Amygdala (tissue), 56 donors: ENCODE measurements at regions not wholly inside any gene's neighbourhood (a gene's known extent, or its start where the extent isn't known, plus 50 kb on each side); places are given as distances from the start of the nearest gene placed in this dataset.
"Not testable (repeated sequence)": the region's sequence is repeated elsewhere in the genome, so short reads cannot be mapped to it uniquely, and the experiment has no call there.

Experiments used
- DNase-seq, 56 donors: peaks; one replicate each; lab custom pipeline; 2025; lab: John Stamatoyannopoulos, UW

DNA sequence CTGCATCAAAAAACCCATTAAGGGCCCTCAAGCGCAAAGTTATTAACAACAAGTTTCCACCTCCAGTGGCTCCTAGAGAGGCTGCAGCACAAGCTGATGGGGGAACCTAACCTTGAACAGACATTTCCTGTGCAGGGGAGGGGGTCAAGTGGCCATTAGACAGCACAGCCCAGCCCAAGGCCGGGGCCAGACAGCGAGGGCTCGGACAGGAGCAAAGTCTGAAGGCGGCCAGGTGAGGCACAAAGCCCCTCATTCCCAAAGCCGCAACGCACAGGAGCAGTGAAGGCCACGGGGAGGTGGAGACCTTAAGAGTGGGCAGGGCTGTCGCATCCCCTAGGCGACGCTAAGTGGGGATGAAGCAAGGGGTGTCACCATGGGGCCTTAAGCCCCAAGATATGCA is 73.2 kb upstream of the ZNF746 start:
- no peak for DNase-seq

DNA sequence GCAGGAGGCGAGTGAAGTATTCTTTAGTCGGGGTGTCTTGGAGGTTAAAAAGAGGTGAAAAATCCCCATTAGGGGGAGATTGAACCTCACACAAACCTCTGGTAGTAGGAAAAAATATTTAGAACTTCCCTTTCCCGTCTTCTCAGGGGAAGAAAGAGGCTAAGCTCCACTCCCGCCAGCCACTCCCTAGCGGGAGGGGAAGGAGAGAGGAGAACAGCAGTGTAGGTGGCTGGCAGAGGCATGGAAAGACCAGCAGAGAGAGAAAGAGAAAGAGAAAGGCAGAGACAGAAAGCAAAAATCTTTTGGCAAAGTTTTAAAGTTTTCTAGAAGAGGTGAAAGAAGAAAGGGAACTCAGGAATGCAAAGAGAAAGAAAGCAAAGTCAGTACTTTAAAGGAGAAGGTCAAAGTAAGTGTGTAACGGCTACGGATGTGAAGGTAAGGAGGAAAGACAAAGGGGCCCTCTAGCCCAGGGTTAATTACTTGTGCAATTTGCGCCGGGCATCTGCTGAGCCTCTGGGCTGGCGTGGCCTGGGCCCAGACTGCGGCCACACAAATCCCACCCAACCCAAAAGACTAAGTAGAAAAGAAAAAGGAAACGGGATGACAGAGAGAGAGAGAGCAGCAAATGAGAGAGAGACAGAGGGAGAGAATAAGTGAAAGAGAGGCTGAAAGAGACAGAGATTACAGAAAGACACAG is 72.3 kb upstream of the ZNF746 start:
- DNase-seq, result no peak

DNA sequence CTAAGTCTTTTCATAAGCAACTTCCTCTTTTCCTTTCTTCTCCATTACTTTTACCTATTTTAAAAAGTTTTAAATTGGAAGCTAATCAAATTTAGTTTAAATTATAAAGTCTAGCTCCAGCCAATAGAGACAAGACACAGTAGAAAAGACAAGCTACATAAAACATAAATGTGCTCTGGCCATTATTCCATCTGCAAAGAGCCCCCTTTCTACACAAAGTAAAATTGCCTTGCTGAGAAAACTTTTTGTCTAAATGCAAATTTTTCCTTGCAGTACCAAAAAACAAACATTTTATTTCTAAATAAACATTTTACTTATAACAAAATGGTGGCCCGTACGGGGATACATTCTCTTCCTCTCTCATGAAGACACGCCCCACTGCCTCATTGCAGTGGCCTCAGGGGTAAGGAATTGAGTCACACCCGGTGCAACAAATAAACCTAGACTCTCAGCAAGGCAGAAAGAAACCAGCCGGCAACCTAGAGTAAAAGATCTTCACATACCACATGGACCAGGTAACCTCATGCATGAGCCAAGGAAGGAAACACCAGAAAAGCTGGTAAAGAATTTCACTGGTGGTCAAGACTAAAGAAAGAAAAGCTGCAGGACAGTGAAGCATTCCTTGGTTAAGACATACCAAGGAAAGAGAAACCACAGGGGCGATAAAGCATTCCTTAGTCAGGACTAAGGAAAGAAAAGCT is 71.6 kb upstream of the ZNF746 start:
- DNase-seq, result no peak

DNA sequence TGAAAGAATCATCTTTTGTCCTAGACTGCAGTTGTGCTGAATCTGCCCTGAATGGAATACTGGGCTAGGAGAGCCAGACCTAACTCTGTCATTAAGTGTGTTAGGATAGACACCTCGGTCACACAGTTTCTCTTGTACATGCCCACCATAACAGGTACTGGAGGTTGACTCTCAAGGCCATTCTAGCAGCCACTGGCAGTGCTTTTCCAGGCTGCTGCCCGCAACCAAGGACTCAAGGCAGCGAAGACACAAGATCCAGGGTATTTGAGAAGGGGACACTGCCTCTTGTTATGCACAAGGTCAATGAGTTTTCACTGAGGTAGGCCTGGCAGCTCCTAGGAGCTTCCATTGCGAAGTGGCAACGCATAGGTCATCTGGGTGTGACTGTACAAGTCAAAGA is 70.6 kb upstream of the ZNF746 start:
- DNase-seq, result no peak

DNA sequence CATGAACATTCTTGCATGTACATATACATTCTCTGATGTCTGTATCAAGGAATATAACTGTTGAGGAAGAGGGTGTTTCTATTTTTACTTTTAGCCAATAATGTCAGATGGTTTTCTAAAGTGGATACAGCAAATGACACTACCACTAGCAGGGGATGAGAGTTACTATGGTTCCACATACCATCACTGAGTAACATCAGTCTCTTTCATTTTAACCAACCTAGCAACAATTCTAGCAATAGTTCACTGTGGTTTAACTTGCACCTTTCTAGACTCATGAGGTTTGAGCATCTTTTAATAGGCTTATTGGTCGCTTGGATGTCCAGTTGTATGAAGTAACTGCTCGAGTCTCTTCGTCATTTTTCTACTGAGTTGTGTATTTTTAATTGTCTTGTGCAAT is 68.5 kb upstream of the ZNF746 start:
- DNase-seq, result no peak

DNA sequence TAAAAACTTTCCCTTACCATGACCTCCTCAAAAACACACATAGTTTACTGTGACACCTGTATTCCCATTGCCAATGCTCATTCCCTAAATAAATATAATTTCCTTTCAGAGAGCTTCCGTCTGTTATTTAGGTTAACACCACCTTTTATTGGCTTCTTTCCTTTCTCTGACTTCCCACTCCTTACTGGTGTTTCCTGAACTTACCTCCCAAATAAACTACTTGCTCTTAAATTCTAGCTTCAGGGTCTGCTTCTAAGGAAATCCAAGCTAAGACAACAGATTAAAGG is 67.4 kb upstream of the ZNF746 start:
- no peak for DNase-seq

DNA sequence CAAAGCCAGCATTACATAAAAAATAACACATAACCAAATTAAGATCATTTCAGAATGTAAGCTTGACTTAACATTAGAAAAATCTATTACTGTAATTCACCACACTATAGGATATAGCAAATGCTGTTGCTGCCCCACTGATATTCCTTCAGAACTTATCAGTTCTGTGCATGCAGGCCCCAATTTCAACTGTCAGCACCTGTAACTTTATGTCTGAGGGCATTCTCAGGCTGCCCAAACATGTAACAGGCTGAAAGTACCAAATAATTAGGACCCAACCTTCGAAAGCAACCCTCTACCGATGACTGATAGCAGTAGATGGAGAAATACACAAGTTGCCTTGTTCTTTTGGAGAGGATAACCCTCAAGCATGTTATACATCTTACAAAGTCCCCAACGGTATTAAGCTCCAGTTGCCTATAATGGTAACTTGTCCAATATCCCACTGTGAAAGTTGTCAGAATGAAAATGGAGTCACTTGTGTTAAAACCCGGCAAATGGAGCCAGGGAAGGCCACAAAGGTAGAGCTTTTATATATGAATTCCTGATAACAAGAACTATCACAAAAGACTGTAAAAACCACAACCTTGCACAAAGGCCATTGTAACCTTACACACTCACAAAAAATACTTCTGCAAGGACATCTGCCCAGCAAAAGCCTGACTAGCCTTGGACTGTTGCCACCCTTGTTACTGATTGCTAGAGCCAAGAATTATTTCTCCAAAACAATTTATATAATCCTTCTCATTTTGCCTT is 66.9 kb upstream of the ZNF746 start:
- DNase-seq, result no peak

DNA sequence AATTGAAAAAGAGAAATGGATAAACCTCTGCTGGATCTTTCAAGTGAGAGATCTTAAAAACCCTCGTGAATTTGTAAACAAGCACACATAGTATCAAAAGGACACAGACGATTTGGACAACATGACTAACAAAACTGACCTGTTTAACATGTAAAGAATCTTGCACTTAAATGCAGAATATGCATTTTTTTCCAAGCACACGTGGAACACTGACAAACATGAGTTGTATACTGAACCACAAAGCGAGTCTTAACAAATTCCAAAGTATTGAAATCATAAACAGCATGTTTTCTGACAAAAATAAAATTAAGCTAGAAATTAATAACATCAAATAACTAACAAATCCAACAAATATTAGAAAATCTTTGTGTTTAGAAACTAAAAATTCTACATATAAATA is 65.0 kb upstream of the ZNF746 start:
- no peak for DNase-seq

DNA sequence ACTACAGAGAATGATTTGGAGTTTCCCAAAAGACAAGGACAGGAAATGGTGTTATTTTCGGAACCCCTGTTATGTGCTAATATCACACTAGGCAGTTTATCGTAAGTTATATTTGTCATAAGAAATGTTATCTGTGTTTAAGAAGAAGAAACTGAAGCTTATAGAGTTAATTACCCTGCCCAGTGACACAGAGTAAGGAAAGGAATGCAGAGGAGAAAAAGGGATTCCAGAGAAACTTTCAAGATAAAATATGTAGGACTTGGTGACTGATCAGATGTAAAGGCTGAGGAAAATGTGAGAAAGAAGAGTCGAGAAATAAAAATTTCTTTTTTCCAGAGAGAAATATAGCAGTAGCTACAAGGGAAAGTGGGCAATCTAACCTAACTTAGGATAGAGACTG is 63.5 kb upstream of the ZNF746 start:
- no peak for DNase-seq

DNA sequence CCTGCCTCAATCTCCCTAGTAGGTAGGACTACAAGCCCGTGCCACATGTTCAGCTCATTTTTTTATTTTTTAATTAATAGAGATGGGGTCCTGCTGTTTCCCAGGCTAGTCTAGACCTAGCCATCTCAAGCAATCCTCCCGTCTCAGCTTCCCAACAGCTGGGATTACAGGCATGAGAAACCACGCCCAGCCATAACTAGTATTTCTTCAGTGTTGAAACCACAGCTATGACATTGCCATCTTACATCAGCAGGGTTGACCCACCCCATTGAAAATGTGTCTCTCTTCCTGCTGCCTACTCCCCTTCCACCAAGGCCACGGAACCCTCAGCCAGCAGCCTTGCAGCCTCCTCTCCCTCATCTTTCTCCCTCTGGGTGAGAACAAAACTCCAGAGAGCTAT is 62.1 kb upstream of the ZNF746 start:
- no peak for DNase-seq

DNA sequence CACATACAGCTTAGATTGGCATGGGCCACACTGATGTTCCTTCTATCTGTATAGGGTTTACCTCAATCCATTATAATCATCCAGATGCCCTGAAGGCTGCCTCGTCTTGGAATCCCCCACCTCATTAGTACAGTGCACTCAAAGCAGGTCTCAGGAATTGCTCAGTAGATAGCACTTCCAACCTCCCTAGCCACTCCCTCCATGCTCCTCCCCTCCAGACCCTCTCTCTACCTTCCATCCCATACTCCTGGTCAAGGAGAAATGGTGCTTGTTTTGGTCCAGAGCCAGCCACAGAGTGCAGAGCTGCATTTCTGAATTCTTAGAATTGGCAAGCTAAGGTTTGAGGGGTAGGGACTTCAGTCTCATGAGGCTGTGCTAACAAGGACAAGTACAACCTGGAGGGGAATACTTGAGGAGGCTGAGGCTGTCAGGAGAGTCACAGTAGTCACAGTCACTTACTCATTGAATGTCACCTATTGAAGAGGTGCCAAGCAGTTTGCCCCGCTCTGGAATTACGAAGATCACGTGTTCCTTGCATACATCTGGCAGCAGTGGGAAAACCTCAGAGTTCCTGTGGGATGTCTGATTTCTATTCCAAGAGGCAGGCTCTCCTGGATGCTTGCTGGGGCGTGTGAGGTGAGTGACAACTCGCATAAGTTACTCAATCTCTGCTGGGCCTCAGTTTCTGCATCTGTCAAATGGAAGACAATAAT is 60.7 kb upstream of the ZNF746 start:
- DNase-seq, result no peak

DNA sequence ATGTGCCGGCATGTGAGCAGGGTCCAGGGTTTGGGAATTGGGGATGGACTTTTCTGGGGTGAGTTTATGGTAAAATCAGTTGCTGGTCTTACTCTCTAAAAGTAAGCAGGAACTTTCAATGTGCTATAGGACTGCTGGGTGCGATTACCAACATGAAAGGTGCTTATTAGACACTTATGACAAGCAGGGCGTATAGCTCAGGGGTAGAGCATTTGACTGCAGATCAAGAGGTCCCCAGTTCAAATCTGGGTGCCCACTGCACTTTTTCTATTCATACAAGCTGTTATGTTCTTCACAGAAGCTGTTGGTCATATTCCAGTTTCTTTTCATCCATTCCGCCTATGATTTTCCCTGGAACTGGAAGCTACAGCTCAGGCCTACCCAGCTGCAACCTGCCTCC is 58.9 kb upstream of the ZNF746 start:
- not testable (repeated sequence) for DNase-seq

DNA sequence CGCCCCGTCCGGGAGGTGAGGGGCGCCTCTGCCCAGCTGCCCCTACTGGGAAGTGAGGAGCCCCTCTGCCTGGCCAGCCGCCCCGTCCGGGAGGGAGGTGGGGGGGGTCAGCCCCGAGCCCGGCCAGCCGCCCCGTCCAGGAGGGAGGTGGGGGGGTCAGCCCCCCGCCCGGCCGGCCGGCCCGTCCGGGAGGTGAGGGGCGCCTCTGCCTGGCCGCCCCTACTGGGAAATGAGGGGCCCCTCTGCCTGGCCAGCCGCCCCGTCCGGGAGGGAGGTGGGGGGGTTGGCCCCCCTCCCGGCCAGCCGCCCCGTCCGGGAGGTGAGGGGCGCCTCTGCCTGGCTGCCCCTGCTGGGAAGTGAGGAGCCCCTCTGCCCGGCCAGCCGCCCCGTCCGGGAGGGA is 57.2 kb upstream of the ZNF746 start:
- not testable (repeated sequence) for DNase-seq

DNA sequence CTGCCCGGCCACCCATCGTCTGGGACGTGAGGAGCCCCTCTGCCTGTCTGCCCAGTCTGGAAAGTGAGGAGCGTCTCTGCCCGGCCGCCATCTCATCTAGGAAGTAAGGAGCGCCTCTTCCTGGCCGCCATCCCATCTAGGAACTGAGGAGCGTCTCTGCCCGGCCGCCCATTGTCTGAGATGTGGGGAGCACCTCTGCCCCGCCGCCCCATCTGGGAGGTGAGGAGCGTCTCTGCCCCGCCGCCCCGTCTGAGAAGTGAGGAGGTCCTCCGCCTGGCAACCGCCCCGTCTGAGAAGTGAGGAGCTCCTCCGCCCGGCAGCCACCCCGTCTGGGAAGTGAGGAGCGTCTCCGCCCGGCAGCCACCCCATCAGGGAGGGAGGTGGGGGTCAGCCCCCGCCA is 56.4 kb upstream of the ZNF746 start:
- DNase-seq, result not testable (repeated sequence)

DNA sequence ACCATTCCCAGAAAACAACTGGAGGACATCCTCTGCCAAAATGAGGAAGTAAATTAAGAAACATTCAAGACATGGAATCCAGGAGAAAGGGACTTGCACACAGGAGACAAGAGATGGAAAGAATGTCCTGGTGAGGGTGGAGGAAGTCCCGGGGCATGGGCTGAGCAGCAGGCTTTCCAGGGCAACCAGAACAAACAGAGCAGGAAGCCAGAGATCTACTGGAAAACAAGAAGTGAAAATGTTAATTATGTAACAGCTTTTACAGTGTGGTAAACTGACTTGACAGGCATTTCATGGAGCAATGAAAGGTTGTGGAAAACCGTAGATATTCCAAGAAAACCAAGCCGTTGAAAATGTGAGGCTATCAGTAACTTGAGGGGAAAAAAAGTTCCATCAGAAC is 55.2 kb upstream of the ZNF746 start:
- no peak for DNase-seq
